Spinal cord (tissue), 9 donors: ENCODE measurements at regions not wholly inside any gene's neighbourhood (a gene's known extent, or its start where the extent isn't known, plus 50 kb on each side); places are given as distances from the start of the nearest gene placed in this dataset.
"Not testable (repeated sequence)": the region's sequence is repeated elsewhere in the genome, so short reads cannot be mapped to it uniquely, and the experiment has no call there.

Source experiments
- DNase-seq, 6 donors: peaks; one replicate each; pipeline versions ENCODE4 v3.0.0 to v3.0.0-alpha.2; 2013 to 2015; ENCODE audit warnings: low spot score in 6 of 6, low read depth in 4 of 6
- H3K27ac ChIP-seq: one replicate; pipeline ENCODE4 v1.5.1; 2013; ENCODE audit warnings: low read depth, low read length, control low read depth
- H3K27me3 ChIP-seq: one replicate; pipeline ENCODE4 v1.6.1; 2013; ENCODE audit warnings: low read length; ENCODE audit not compliant: control insufficient read depth, insufficient read depth
- H3K36me3 ChIP-seq: one replicate; pipeline ENCODE4 v1.6.1; 2013; ENCODE audit warnings: low read length; ENCODE audit not compliant: control insufficient read depth, insufficient read depth
- H3K4me1 ChIP-seq: one replicate; pipeline ENCODE4 v1.6.1; 2013; ENCODE audit warnings: low read length; ENCODE audit not compliant: control insufficient read depth, insufficient read depth
- H3K4me3 ChIP-seq: one replicate; pipeline ENCODE4 v1.5.1; 2013; ENCODE audit warnings: low read depth, low read length, control low read depth
- H3K9me3 ChIP-seq: one replicate; pipeline ENCODE4 v1.6.1; 2013; ENCODE audit warnings: low read length; ENCODE audit not compliant: control insufficient read depth, insufficient read depth
- WGBS: methylation state at CpG from one replicate; pipeline ENCODE4 v1.1.5; 2013; ENCODE audit warnings: missing lambda C conversion rate; ENCODE audit not compliant: insufficient coverage; 5-methylcytosine and 5-hydroxymethylcytosine counted together
- donor health status: healthy.

- H3K36me3 ChIP-seq, H3K4me1 ChIP-seq, H3K27me3 ChIP-seq, H3K9me3 ChIP-seq, DNase-seq, H3K4me3 ChIP-seq, H3K27ac ChIP-seq: not testable (repeated sequence)
- 80% methylated on average over 1 of the region's 4 CpGs for WGBS
Observed at GRCh38 chr6:165124681-165125080, 184.7 kb downstream of the C6orf118 start.

DNA sequence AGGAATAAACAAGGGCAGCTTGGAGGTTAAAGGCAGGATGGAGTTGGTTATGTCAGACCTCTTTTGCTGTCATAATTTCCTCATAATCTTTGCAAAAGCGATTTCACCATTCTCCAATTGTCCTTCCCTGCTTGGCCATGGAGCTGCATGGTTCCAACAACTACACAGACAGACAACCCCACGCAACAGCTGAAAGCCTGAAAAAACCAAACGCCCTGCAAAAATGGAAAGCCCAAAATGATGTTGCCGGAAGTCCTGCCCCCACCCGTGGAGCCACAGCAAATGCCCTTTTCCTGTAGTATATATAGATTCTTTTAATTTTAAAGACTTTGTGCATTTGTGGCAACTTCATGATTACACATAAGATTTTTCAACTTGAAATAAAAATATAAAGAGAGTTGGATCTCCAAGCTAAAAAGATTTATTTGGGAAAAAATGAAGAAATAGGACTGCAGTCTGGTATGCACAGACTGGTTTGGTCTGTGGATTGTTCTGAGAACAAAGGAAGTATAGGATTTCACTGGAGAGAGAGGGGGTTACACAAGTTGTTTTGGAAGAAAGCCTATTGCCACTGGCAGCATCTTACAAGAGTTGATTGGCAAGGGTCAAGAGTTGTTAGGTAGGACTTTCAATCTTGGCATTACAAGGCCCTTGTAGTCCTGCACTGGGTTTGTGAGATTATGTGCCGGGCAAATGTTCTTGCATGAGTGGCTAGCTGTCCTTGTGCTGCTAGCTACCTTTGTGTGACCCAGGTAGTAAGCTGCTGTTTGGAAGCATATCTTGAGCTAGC is 190.0 kb downstream of the C6orf118 start:
- no peaks in the 10 kb centered on the region for H3K27me3 ChIP-seq
- no peaks in the 10 kb centered on the region for H3K36me3 ChIP-seq
- H3K9me3 ChIP-seq, result peaks cover 1% of the 10 kb centered on the region
- peak in 1 of 6 donors; percentile 3 for DNase-seq
- H3K4me3 ChIP-seq, result no peak overlapping the region
- 62% methylated on average over 4 of the region's 6 CpGs for WGBS
- no peaks in the 10 kb centered on the region for H3K4me1 ChIP-seq
- no peak overlapping the region for H3K27ac ChIP-seq

DNA sequence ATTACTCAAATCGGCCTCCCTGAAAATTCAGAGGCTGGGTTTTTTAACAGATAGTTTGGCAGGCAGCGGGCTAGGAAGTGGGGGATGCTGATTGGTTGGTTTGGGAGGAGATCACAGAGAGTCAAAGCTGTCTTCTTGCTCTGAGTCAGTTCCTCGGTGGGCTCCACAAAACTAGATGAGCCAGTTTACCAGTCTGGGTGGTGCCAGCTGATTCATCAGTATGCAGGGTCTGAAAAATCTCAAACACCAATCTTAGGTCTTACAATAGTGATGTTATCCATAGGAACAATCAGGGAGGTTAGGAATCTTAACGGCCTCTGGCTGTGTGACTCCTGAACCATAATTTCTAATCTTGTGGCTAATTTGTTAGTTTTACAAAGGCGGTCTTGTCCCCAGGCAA is 190.7 kb downstream of the C6orf118 start:
- Histone ChIP-seq H3K4me1 (no peaks in the 10 kb centered on the region), H3K27me3 (no peaks in the 10 kb centered on the region), H3K36me3 (no peaks in the 10 kb centered on the region), H3K9me3 (peaks cover 6% of the 10 kb centered on the region), H3K27ac (no peak overlapping the region), H3K4me3 (no peak overlapping the region)
- 83% methylated on average over 2 of the region's 5 CpGs for WGBS
- no peak for DNase-seq

- no peaks in the 10 kb centered on the region for H3K4me1 ChIP-seq
- DNase-seq, result no peak
- no peak overlapping the region for H3K27ac ChIP-seq
- H3K36me3 ChIP-seq, result no peaks in the 10 kb centered on the region
- H3K4me3 ChIP-seq, result no peak overlapping the region
- 100% methylated on average over 3 of the region's 3 CpGs for WGBS
- H3K9me3 ChIP-seq, result peaks cover 7% of the 10 kb centered on the region
- no peaks in the 10 kb centered on the region for H3K27me3 ChIP-seq
Observed at GRCh38 chr6:165117806-165118205, 191.6 kb downstream of the C6orf118 start.

DNA sequence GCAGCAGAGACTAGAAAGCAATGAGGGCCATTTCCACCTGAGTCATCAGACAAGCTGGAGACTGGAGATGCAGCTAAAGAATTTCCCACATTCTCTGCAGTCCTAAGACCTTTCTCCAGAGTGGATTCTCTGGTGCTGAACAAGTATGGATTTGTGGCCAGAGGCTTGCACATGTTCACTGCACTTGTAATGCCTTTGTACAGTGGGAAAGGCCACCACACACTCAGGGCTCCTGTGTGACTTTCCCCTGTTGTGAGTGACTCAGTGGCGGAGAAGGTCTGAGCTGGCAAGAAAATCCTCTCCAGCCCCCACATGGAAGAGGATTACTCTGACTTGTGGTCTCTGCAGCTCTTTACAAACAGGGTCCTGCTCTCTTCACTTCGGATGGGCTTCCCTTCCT is 192.3 kb downstream of the C6orf118 start:
- WGBS, result 100% methylated on average over 2 of the region's 2 CpGs
- Histone ChIP-seq H3K27me3 (no peaks in the 10 kb centered on the region), H3K9me3 (peaks cover 7% of the 10 kb centered on the region), H3K4me1 (no peaks in the 10 kb centered on the region), H3K36me3 (no peaks in the 10 kb centered on the region), H3K4me3 (no peak overlapping the region), H3K27ac (no peak overlapping the region)
- DNase-seq, result no peak

DNA sequence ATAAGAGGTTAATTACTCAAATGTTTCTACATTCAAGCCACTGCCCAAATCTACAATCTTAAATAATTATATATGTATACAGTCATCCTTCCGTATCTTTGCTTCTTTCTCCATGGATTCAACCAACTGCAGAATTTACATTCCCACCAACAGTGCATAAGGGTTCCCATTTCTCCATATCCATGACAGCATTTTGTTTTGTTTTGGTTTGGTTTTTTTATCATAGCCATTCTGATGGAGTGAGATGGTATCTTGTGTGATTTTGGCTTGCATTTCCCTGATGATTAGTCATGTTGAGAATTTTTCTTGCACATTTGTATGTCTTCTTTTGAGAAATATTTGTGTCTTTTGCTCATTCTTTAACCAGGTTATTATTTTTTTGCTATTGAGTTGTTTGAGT is 198.5 kb downstream of the C6orf118 start:
- no peak overlapping the region for H3K4me3 ChIP-seq
- no peaks in the 10 kb centered on the region for H3K36me3 ChIP-seq
- no peaks in the 10 kb centered on the region for H3K27me3 ChIP-seq
- no CpG with 5 or more reads among the region's 1 CpG for WGBS
- no peak overlapping the region for H3K27ac ChIP-seq
- H3K9me3 ChIP-seq, result peaks cover 7% of the 10 kb centered on the region
- H3K4me1 ChIP-seq, result no peaks in the 10 kb centered on the region
- no peak for DNase-seq

GRCh38 chr6:165109011-165109410 is 200.4 kb downstream of the C6orf118 start:
- DNase-seq, result no peak
- no peaks in the 10 kb centered on the region for H3K4me1 ChIP-seq
- WGBS, result 51% methylated on average over 3 of the region's 5 CpGs
- H3K9me3 ChIP-seq, result peaks cover 4% of the 10 kb centered on the region
- H3K27me3 ChIP-seq, result no peaks in the 10 kb centered on the region
- no peak overlapping the region for H3K27ac ChIP-seq
- H3K36me3 ChIP-seq, result no peaks in the 10 kb centered on the region
- no peak overlapping the region for H3K4me3 ChIP-seq

DNA sequence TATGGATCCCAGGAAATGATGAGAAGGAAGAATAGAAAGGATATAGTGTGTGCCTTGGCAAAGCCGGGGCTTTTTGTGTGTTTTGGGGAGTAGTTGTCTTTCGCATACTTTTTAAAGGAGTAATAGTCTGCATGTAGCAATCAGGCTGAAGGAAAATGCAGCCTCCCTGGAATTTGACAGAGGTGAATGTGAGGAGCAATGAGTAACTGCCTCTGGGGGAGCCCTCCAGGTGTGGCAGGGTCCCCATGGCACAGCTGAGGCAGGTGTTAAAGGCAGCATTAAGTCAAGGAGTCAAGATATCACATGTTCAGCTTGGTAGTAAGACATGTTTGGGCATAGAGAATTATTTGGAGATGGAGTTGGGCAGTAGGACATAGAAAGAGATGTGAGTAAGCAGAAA is 203.1 kb downstream of the C6orf118 start:
- Histone ChIP-seq H3K36me3 (no peaks in the 10 kb centered on the region), H3K4me1 (no peaks in the 10 kb centered on the region), H3K4me3 (no peak overlapping the region), H3K27me3 (no peaks in the 10 kb centered on the region), H3K9me3 (no peaks in the 10 kb centered on the region), H3K27ac (no peak overlapping the region)
- DNase-seq, result no peak
- WGBS, result 88% methylated on average over 2 of the region's 2 CpGs

DNA sequence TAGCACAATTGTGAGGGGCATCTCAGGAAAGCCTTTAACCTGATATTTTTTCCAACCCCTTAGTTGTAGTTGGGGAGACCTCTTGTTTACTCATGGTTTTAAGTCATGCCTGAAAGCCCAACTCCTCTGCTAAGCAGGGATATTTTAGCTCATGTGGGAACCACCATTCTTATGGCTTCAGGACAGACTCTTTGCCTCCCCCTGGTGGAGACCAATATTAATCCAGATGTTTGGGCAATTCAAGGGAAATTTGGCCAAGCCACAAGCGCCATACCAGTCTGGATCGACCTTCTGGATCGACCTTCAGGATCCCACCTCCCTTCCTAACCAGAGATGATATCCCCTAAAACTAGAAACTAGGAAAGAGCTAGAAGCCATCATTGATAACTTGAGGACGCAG is 211.2 kb downstream of the C6orf118 start:
- WGBS, result 100% methylated on average over 1 of the region's 4 CpGs
- Histone ChIP-seq H3K4me3 (no peak overlapping the region), H3K9me3 (peaks cover 3% of the 10 kb centered on the region), H3K4me1 (no peaks in the 10 kb centered on the region), H3K27me3 (no peaks in the 10 kb centered on the region), H3K27ac (no peak overlapping the region), H3K36me3 (no peaks in the 10 kb centered on the region)
- DNase-seq, result no peak

DNA sequence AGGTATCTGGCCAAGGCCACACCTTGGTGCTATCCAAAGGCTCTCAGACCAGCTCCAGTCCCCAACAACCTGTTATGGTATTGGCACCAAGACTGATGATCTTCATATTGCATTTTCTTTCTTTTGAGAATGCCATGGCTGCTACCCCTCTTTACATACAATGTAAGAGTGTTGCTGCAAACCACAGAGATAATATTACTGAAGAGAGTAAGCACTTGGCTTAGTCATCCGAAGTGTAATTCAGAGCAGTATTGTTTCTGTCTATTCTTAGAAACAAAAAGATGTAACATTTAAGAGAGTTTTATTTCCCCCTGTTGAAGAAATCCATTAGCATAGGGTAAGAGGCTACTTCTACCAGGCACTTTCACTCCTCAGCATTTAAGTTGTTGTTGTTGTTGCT is 212.5 kb downstream of the C6orf118 start:
- no peaks in the 10 kb centered on the region for H3K27me3 ChIP-seq
- H3K4me3 ChIP-seq, result no peak overlapping the region
- H3K27ac ChIP-seq, result no peak overlapping the region
- no CpG with 5 or more reads among the region's 1 CpG for WGBS
- DNase-seq, result no peak
- peaks cover 3% of the 10 kb centered on the region for H3K9me3 ChIP-seq
- H3K4me1 ChIP-seq, result no peaks in the 10 kb centered on the region
- no peaks in the 10 kb centered on the region for H3K36me3 ChIP-seq
